SK-MEL-5 (cell line): ENCODE measurements at regions not wholly inside any gene's neighbourhood (a gene's known extent, or its start where the extent isn't known, plus 50 kb on each side); places are given as distances from the start of the nearest gene placed in this dataset.

ENCODE experiments used
- DNase-seq: peaks from one replicate; pipeline ENCODE4 v3.0.0-alpha.2; 2016; ENCODE audit warnings: low read depth, low spot score
- in situ Hi-C: cut with HindIII; loops from 2 replicates; pipeline ENCODE4 v1.10.0; 2016; ENCODE audit warnings: low sequenced_read_pairs, high pct_unique_total_duplicates, low pct_unique_long_range_greater_than_20kb

DNA sequence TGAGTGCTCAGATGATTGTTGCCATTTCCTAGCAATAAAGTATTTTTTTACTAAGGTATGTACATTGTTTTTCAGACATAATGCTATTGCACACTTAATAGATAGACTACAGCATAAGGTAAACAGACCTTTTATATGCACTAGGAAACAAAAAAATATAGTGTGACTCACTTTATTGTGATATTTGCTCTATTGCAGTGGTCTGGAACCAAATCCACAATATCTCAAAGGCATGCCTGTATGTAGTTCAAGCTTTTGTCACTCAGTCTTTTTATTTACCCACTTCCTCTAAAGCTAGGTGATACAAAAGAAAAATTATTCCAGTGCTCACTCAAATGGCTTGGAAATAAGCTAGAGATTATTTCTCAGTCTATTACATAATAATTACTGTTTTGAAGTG is 209.9 kb upstream of the VEPH1 start:
- in situ Hi-C loops: no loop called here
- DNase-seq: no peak

DNA sequence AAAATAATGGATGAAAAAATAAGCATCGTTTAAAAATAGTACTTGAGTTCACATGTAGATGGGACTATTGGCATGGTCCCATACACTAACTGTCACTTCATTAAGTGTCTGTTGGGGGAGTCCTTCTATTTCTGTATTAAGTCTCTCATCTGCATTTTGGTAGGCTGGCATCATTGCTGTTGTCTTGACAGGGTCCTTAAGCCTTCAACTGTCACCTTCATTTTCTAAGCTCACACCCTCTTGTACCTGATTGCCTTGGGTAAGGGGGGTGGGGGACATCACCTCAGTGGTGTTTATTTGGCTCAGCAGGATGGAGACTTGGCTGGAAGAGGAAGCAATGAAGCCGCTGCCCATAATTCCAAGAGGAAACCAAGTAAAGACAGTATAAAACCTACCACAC is 202.0 kb upstream of the VEPH1 start:
- in situ Hi-C loops: no loop called here
- no peak for DNase-seq

DNA sequence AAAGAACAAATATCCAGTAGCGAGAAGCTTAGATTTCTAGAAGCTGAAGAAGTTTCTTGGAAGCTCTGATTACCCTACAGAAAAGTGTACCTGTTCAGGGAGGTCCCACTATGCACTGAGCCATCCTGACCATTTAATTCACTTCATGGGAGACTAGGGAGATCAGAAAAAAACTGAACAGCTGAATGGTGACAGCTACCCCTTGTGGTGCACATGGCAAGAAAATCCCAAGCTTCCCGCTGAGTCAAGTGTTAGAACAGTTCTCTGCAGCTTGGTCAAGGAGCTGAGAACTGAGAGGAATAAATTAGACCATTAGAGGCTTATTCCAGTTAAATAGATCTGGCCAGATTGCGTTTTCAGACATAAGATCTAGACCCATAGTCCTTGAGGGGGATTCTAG is 197.2 kb upstream of the VEPH1 start:
- peak; percentile 60 for DNase-seq
- in situ Hi-C loops: no loop called here

DNA sequence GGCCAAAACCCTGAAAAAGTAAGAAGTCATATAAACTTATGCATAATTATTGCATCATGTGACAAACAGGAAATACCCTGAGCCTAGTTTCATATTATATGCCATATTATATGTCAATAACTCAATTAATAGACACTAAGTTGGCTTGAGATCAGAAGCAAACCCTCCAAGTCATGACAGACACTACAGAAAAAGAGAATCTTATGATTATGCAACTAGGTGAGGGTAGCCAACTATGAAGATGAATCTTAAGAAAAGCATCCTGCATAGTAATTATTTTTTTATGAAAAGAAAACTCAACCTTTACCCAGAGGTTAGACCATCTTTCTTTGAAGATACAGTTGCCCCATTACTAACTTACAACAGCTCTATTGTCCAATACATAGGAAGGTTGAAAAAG is 192.4 kb upstream of the VEPH1 start:
- no peak for DNase-seq
- in situ Hi-C loops: no loop called here

DNA sequence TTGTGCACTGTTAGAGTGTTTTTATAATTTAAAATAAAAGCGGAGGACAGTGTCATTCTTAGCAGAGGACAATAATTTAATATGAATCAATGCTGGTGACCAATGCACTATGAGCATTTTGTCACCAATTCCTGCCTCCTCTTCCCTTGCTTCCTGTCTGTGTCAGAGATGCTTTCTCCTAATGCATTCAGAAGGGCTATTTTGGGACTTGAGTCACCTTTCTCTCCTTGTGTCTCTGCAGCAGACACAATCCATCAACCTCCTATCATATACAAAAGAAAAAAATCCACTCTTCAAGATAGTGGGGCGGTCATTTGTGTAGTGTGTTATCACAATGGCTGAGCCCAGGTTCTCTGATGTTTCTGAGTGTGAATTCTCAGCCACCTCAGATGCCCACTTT is 191.9 kb upstream of the VEPH1 start:
- no peak for DNase-seq
- in situ Hi-C loops: no loop called here

DNA sequence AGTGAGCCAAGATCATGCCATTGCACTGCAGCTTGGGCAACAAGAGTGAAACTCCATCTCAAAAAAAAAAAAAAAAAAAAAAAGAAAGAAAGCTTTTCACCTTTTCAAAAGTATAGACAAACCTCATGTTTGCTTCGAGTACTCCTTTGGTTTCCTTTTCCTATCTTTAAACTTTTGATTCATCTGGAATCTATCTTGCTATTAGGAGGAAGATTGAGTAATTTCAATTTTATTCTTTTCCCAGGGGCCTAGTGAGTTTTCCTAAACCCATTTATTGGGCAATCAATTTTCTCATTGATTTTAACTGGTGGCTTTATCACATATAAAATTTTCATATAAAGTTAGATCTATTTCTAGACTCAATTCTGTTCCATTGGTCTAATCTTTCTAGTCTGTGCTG is 190.5 kb upstream of the VEPH1 start:
- in situ Hi-C loops: no loop called here

DNA sequence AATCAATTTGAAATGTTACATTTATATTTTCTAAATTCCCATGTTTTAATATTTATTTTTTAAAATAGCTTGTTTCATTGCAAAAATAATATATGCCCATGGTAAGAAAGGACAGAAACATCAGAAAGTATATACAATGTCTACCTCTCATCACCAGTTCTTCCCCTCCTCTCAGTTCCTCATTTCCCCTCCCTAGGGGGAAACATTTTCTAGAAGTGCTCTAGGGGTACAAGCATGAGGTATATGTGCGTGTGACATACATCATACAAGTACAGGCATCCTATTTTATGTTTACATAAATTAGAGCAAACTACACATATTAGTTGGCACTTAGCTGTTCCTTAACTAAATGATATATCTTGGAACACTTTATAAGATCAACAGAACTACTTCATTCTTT is 189.3 kb upstream of the VEPH1 start:
- in situ Hi-C loops: no loop called here
- no peak for DNase-seq

More for the DNA sequence above, 190.5 kb upstream of the VEPH1 start:
- no peak for DNase-seq

DNA sequence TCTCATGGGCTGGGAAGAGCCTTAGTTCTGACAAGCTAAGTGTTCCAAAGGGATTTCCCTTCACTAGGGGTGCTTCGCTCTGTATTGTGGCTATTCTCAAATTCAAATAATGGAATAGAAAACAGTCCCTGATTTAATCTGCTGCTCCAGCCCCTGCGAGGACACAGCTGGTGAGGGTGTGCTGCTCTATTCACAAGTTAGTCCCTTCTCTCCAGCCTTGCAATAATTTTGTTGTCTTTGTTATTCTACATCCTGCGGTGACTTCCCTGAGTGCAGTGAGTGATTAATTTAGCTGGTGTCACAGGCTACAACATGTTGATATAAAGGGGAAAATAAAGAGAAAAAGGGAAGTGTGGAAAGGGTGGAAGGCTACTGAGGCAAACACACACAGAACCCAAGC is 180.5 kb upstream of the VEPH1 start:
- no peak for DNase-seq
- in situ Hi-C loops: no loop called here

DNA sequence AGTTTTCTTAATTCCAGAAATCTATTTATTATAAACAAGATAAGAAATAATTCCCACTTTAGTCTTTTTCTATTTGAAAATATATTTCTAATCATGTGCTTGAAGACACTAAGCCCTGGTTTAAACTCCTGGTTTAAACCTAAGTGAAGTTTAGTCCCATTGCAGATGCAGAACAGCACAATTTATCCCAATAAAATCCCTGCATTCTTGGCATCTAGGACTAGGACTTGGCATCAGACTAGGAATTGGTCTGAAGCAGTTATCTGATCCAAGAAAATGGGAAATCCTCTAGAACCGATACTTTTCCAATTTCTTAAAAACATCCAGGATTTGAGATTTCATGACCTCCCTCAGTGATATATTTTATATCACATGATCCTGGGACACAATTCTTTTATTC is 168.8 kb upstream of the VEPH1 start:
- DNase-seq: no peak
- in situ Hi-C loops: no loop called here

DNA sequence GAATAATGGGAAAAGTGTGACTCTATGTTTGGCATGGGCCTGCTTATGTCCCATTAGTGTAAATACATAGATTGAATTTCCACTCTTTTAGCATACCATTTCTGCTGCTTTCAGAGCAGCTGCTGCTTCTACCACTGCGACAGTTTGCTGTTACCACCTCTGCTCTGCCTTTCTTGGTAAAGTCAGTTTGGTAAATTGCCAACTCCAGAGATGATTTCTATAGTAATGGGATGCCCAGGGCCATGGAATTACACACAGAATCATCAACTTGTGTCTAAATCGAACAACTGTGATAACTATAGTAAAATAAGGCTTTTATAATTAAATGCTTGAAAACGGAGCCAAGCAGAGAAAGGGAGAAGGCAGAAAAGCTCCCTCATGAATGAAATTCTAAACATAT is 168.4 kb upstream of the VEPH1 start:
- in situ Hi-C loops: no loop called here
- no peak for DNase-seq

DNA sequence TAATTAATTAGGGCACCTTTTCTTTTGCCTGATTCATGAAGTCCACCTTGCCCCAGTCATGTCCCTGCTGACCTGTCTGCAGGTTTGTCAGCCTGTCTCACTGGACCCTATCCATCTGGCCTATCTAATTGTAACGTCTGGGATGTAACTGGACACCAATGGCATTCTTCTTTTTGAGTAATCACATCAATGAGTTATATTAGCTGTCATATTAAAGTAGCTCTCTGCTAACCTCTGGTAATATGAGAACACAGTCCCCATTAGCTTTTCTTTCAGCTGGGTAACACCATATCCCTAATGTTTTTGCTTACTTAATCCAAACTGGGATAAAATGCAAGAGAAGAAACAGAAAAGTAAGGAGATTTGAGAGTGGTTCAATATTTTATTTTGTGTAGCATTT is 166.2 kb upstream of the VEPH1 start:
- in situ Hi-C loops: no loop called here
- no peak for DNase-seq

DNA sequence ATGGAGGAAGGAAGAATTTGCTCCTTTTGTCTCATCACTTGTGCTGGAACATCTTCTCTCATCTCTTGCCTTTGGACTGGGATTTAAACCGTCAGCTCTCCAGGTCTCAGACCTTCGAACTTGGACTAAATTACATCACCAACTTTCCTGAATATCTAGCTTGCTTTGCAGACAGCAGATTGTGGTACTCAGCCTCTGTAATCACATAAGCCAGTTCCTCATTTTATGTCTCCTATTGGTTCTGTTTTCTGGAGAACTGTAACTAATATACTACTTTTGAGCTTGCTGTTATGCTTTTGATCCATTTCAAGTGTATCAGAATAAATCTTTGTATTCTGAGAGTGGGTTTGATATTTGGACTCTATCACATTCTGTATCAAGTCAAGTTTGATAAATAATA is 164.3 kb upstream of the VEPH1 start:
- no peak for DNase-seq

DNA sequence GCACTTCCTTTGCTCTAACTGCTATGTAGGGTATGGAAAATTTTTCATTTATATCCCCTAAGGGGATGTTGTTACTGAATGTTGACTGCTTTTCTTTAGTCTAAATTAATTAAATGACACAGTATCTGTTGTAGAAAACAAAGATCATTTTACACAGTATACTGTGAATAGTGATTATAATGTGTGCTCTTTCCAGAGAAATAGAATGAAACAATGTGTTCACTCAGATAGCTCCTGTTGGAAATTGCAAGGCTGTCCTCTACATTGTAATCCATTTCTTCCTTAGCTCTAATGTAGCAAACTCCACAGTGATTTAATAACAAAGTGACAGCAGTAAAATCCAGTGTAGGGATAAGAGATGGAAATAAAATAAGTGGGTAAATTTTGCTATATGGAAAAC is 159.0 kb upstream of the VEPH1 start:
- DNase-seq: peak; percentile 6
- in situ Hi-C loops: no loop called here

More for the DNA sequence above, 164.3 kb upstream of the VEPH1 start:
- in situ Hi-C loops: no loop called here

DNA sequence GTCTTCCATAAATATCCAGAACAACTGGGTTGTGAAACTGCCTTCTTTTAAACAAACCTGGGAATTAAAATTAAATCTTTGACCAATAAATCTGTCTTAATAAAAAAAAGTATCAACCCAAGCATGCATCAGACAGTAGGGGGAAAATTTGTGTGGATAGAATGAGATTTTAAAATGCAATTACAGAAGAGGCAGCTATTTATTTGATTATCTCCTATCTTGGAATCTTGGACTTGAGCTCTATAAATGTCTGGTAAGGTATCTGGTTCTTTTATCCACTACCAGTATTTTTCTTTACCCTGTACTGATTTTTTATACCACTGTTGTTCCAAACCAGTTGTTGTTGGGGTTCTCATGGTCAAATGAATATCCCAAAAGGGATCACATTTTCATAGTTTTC is 157.6 kb upstream of the VEPH1 start:
- DNase-seq: no peak
- in situ Hi-C loops: no loop called here

DNA sequence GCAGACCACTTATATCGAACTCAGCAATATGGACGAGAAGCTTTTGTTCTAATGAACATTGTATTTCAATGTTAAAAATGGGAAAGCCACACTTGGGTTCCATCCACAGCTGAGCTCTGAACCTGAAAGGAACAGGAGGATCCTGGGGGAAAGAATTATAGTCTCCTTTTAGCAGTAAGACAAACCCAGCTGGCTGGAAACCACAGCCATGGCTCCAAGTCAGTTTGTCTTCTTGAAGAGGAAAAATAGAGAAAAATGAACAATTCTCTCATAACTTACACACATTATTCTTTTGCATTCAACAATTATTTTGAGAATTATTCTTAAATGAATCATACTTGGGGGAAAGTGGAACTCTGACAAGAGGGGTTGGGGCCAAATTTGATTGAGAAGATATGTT is 149.2 kb upstream of the VEPH1 start:
- in situ Hi-C loops: no loop called here
- DNase-seq: no peak

DNA sequence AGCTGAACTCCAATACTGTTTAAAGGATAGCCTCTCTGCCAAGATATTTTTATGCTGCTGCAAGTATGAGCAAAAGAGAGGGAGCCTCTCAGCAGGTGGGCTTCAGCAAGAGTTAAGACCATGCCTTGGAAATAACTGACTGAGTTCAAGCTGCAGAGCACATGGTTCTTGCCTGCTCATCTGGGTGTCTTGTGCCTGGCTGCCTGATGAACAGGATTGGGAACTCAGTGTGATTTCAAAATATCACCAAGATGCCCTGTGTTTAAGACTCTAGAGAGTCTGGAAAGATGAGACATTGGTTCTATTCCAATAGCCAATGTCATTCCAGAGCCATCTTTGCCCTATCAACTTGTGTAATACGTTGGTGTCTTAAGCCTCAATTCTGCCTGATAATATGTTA is 147.5 kb upstream of the VEPH1 start:
- in situ Hi-C loops: no loop called here

DNA sequence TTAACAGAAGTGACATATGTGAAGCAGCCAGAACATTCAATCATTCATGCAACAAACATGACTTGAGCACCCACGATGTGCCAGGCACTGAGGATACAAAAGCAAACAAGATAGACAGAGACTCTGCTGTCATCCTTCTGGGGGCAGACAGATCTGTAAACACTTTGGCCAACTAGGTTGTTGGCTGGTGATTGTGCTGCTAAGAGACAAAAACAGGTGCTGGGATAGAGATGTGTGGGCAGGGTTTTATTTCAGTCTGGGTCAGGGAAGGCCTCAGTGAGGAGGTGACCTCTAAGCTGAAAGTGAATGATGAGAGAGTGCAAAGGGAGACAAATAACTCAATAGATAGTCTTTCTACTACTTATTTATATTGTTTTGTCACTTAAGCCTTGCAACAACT is 147.0 kb upstream of the VEPH1 start:
- DNase-seq: no peak
- in situ Hi-C loops: no loop called here

More for the DNA sequence above, 147.5 kb upstream of the VEPH1 start:
- no peak for DNase-seq

DNA sequence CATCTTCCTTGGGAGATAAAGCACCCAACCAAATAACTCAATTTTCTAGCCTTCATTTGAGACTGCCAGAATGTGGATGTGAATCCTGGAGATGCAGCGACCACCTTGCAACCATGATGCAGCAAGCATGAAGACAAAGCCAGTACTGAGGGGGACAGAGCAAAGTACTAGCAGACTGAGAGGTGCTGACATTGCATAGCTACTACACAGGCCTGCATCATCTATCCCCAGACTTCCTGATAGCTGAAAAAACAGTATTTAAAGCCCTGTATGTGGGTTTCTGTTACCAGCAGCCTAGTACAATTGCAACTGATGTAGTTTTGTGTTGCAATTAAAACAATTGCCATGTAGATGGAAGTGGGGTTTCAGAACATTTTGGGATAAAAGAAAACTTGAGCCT is 146.3 kb upstream of the VEPH1 start:
- no peak for DNase-seq
- in situ Hi-C loops: no loop called here

DNA sequence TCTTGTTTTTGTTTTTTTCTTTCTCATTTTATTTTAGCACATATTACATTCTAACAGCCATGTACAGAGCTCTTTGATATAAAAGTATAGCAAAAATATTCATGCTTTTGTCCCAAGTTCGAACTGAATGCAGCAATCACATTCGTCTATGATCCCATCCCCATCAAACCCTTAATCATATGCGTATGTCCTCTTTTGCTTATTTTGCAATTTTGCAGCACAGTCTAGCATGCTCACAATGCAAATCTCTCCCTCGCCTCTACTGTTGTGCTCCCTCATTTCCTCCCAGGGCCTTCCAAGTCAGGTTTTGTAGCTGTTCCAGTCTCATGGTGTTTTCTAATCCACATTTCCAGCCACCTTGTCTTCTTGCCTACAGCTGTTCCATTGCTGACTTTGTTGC is 144.6 kb upstream of the VEPH1 start:
- no peak for DNase-seq
- in situ Hi-C loops: no loop called here

DNA sequence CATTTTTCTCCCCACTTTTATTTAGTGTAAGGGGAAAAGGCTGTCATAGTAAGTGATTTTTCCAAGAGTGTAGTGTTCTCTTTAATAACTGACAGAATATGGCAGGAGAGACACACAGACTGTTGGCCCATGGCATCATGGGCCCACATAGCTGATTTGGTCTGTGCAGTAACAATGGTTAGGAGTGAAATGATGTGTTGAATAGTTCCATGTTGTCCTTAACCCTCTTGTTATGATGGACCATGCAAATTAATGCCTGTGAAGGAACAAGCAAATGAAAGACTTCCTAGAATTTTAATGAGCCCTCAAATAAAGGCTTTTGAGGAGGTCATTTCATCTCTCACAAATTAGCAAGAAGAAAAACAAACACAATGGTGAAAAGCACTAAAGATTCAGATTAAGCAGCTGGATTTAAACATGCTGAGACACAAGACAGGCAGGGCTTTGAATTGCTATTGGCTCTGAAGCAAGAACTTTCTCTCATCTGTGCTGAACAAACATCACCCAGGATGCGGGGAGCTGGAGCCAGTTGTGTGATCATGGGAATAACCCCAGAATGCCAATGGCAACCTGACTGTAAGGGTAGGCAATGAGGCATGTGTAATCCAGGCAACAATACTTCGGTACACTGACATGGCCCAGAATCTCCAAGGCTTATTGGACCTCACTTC is 136.7 kb upstream of the VEPH1 start:
- in situ Hi-C loops: no loop called here
- DNase-seq: no peak
